Endothelial cell of umbilical vein (primary cell): ENCODE measurements at regions not wholly inside any gene's neighbourhood (a gene's known extent, or its start where the extent isn't known, plus 50 kb on each side); places are given as distances from the start of the nearest gene placed in this dataset.

Experiments
- BruUV-seq: library from RNA; stranded (reverse); fragments of 400-500 nt; replicated peaks from 2 replicates; lab custom pipeline; 2021; lab: Mats Ljungman, UMichigan
- CTCF ChIA-PET: fragments of 300-600, 350-600 bp; sonication (Branson Sonifier 250); formaldehyde crosslinking; loops from one replicate; lab custom pipeline; 2021; ENCODE audit warnings: antibody characterized with exemption, inconsistent platforms; lab: Charles Lee
- POLR2A ChIA-PET: fragments of 300-600, 350-600 bp; sonication (Branson Sonifier 250); formaldehyde crosslinking; loops from one replicate; lab custom pipeline; 2021; ENCODE audit warnings: antibody characterized with exemption, inconsistent platforms; lab: Charles Lee
- DNase-seq: peaks from one replicate; pipeline ENCODE4 v3.0.0-alpha.2; 2011; ENCODE audit warnings: low read depth, low spot score
- FAIRE-seq: peaks from 2 replicates; lab custom pipeline; 2011; peaks lifted over from hg19 to GRCh38; lab: Jason Lieb, UNC
- H2AFZ ChIP-seq: 2 replicates; pipeline ENCODE4 v1.6.0; 2012; ENCODE audit warnings: low read depth, low read length, control low read depth, inconsistent platforms
- H3K27ac ChIP-seq: 2 replicates; pipeline ENCODE4 v1.5.1; 2011; ENCODE audit warnings: low read depth, mild to moderate bottlenecking, control low read depth, low read length, moderate library complexity; ENCODE audit not compliant: insufficient read depth
- H3K27me3 ChIP-seq, 2 experiments: 2 replicates each; pipeline versions ENCODE4 v1.6.0 to v1.6.1; 2011; ENCODE audit warnings: low read length in 2 of 2, mixed read lengths in 1 of 2; ENCODE audit not compliant: control insufficient read depth in 2 of 2, insufficient read depth in 2 of 2
- H3K36me3 ChIP-seq, 2 experiments: 2 replicates in 1 of 2; 3 replicates in 1 of 2; pipeline ENCODE4 v1.5.1; 2011; ENCODE audit warnings: low read length in 2 of 2, mild to moderate bottlenecking in 1 of 2, moderate library complexity in 1 of 2; ENCODE audit not compliant: control insufficient read depth in 2 of 2, insufficient read depth in 2 of 2; ENCODE audit errors: extremely low read depth in 1 of 2
- H3K4me1 ChIP-seq: 3 replicates; pipeline ENCODE4 v1.5.1; 2011; ENCODE audit warnings: mild to moderate bottlenecking, low read length; ENCODE audit not compliant: control insufficient read depth, insufficient read depth; ENCODE audit errors: extremely low read depth
- H3K4me2 ChIP-seq: 2 replicates; pipeline ENCODE4 v1.6.1; 2011; ENCODE audit warnings: low read length, control low read depth, mixed read lengths; ENCODE audit not compliant: insufficient read depth
- H3K4me3 ChIP-seq, 3 experiments: fragments of 200-600 bp in 1 of 3; sonication (generic), shearing (Covaris generic) in 1 of 3; replicated peaks in 1 of 3; 2 replicates each; pipeline ENCODE4 v1.5.1; 2011 to 2016; ENCODE audit warnings: control low read depth in 3 of 3, low read length in 3 of 3, mild to moderate bottlenecking in 2 of 3, inconsistent platforms in 1 of 3, low read depth in 1 of 3, moderate library complexity in 1 of 3; ENCODE audit not compliant: insufficient read depth in 1 of 3
- H3K79me2 ChIP-seq: 2 replicates; pipeline ENCODE4 v1.6.0; 2012; ENCODE audit warnings: low read length, inconsistent platforms; ENCODE audit not compliant: control insufficient read depth, insufficient read depth
- H3K9ac ChIP-seq: replicated peaks from 2 replicates; pipeline ENCODE3; 2011; ENCODE audit warnings: low read length, control low read depth; ENCODE audit not compliant: insufficient read depth; ENCODE audit errors: extremely low read depth
- H3K9me1 ChIP-seq: replicated peaks from 3 replicates; pipeline ENCODE4 v1.6.0; 2011; ENCODE audit warnings: mild to moderate bottlenecking, low read length; ENCODE audit not compliant: control insufficient read depth, insufficient read depth; ENCODE audit errors: extremely low read depth
- H3K9me3 ChIP-seq: replicated peaks from 2 replicates; pipeline ENCODE4 v1.5.1; 2012; ENCODE audit warnings: low read length, inconsistent platforms; ENCODE audit not compliant: control insufficient read depth, insufficient read depth
- H4K20me1 ChIP-seq: replicated peaks from 2 replicates; pipeline ENCODE3; 2011; ENCODE audit warnings: mild to moderate bottlenecking, low read length; ENCODE audit not compliant: control insufficient read depth, insufficient read depth; ENCODE audit errors: extremely low read depth
- EZH2 ChIP-seq: IDR thresholded peaks from 2 replicates; pipeline ENCODE4 v1.6.1; 2012; ENCODE audit warnings: borderline replicate concordance, low read depth, mild to moderate bottlenecking, moderate library complexity, low read length, inconsistent platforms; ENCODE audit not compliant: severe bottlenecking
- FOS ChIP-seq: IDR thresholded peaks from 2 replicates; pipeline ENCODE4 v1.6.1; 2011; ENCODE audit warnings: mild to moderate bottlenecking, low read length, moderate library complexity, borderline replicate concordance; ENCODE audit not compliant: insufficient read depth
- GATA2 ChIP-seq: IDR thresholded peaks from 2 replicates; pipeline ENCODE4 v1.7.0; 2011; ENCODE audit warnings: low read depth, mild to moderate bottlenecking, moderate library complexity, mixed read lengths, low read length; ENCODE audit not compliant: insufficient read length, insufficient read depth
- JUN ChIP-seq: IDR thresholded peaks from 2 replicates; pipeline ENCODE4 v1.6.1; 2011; ENCODE audit warnings: borderline replicate concordance, low read depth; ENCODE audit not compliant: insufficient read length, insufficient read depth
- MAX ChIP-seq: IDR thresholded peaks from 2 replicates; pipeline ENCODE4 v1.6.1; 2011; ENCODE audit not compliant: insufficient read depth, insufficient read length
- MYC ChIP-seq: IDR thresholded peaks from one replicate; pipeline ENCODE4 v1.6.1; 2011; ENCODE audit warnings: mild to moderate bottlenecking, low read depth, low read length
- POLR2A ChIP-seq: IDR thresholded peaks from 2 replicates; pipeline ENCODE4 v1.6.1; 2012; ENCODE audit warnings: low read depth, mild to moderate bottlenecking, control low read depth, low read length
- POLR2AphosphoS5 ChIP-seq: IDR thresholded peaks from 2 replicates; pipeline ENCODE4 v1.6.1; 2012; ENCODE audit warnings: low read depth, mild to moderate bottlenecking, control low read depth, low read length, moderate library complexity; ENCODE audit not compliant: insufficient read depth
- dilution Hi-C: fragments of 300-500 bp; cut with MboI; formaldehyde crosslinking; loops from one replicate; pipeline ENCODE4 v1.15.0; 2019; ENCODE audit warnings: low sequenced_read_pairs; ENCODE audit not compliant: extremely low pct_ligation_motif_present
- intact Hi-C: fragments of 100-400 bp; cut with micrococcal nuclease; formaldehyde crosslinking; loops from one replicate; pipeline ENCODE4 v1.10.0; 2022
- TF ChIP-seq, protein P1 (sequence below), 2 donors: IDR thresholded peaks; 1 replicate in 1 of 2; 2 replicates in 1 of 2; pipeline ENCODE4 v1.5.1; 2011; ENCODE audit warnings: low read length in 2 of 2, mild to moderate bottlenecking in 2 of 2, moderate library complexity in 2 of 2, control low read depth in 1 of 2, inconsistent platforms in 1 of 2, low read depth in 1 of 2; ENCODE audit not compliant: insufficient read depth in 1 of 2; ENCODE audit errors: extremely low read depth in 1 of 2

- DNase-seq (no peak), FAIRE-seq (no peak)
- Histone ChIP-seq H3K9ac (no peak overlapping the region), H2AFZ (no peak overlapping the region), H3K4me2 (no peak overlapping the region), H3K9me1 (no peaks in the 10 kb centered on the region), H3K36me3 (no peaks in the 10 kb centered on the region), H3K4me1 (no peaks in the 10 kb centered on the region), H3K27ac (no peak overlapping the region), H3K9me3 (no peaks in the 10 kb centered on the region), H3K4me3 (no peak overlapping the region), H3K79me2 (no peaks in the 10 kb centered on the region), H3K27me3 (no peaks in the 10 kb centered on the region), H4K20me1 (no peaks in the 10 kb centered on the region)
- CTCF ChIA-PET: interaction anchor here (1.5 kb wide), 1 partner anchor 12 kb away, joined by 5 read pairs; no protein-coding TSS in a partner anchor
- TF ChIP-seq GATA2: no peak
- TF ChIP-seq MAX: no peak
- TF ChIP-seq, protein P1, sequence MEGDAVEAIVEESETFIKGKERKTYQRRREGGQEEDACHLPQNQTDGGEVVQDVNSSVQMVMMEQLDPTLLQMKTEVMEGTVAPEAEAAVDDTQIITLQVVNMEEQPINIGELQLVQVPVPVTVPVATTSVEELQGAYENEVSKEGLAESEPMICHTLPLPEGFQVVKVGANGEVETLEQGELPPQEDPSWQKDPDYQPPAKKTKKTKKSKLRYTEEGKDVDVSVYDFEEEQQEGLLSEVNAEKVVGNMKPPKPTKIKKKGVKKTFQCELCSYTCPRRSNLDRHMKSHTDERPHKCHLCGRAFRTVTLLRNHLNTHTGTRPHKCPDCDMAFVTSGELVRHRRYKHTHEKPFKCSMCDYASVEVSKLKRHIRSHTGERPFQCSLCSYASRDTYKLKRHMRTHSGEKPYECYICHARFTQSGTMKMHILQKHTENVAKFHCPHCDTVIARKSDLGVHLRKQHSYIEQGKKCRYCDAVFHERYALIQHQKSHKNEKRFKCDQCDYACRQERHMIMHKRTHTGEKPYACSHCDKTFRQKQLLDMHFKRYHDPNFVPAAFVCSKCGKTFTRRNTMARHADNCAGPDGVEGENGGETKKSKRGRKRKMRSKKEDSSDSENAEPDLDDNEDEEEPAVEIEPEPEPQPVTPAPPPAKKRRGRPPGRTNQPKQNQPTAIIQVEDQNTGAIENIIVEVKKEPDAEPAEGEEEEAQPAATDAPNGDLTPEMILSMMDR (IDR thresholded peaks at IDR 0.05; ENCODE audit: extremely low read depth in 1 of 2, insufficient read depth in 1 of 2, low read depth in 1 of 2, low read length in 2 of 2): no peak
- TF ChIP-seq JUN: no peak
- no peak for TF ChIP-seq MYC
- TF ChIP-seq POLR2A: no peak
- no peak for TF ChIP-seq POLR2AphosphoS5
- TF ChIP-seq EZH2: no peak
- no peak for TF ChIP-seq FOS
- dilution Hi-C loops: no loop called here
- BruUV-seq: no TSS peak
- POLR2A ChIA-PET: no interaction called here
- intact Hi-C loops: no loop called here
These were observed 93.2 kb downstream of the ISL1 start for GRCh38 chr5:51476431-51476830.
